ENCODE measurements at regions not wholly inside any gene's neighbourhood (a gene's known extent, or its start where the extent isn't known, plus 50 kb on each side); places are given as distances from the start of the nearest gene placed in this dataset.
"Not testable (repeated sequence)": the region's sequence is repeated elsewhere in the genome, so short reads cannot be mapped to it uniquely, and the experiment has no call there.

- DNase-seq (ENCODE audit: low read depth) = no peak
Observed at GRCh38 chr6:14597090-14597489, 479.5 kb downstream of the CD83 start.

GRCh38 chr6:14598017-14598864, 480.7 kb downstream of the CD83 start:
- DNase-seq (ENCODE audit: low read depth) = no peak

DNA sequence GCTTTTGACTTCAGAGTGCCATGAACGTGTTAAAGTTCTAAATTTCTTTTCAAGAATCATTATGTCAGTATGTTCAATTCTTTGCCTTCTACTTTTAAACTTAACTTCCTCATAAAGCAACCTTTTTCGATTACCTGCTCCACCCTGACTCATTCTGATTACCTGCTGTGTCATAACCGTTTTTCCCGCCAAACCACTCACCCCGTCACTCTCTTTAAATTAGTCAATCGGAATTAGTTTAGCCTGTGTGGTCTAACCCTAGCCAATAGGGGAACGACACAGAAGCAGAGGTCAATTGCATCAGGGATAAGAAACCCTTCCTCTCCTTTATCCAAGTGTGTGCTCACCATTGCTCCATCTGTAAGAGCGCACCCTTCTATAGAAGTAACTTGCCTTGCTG, 482.7 kb downstream of the CD83 start:
- not testable (repeated sequence) for DNase-seq (ENCODE audit: low read depth)

DNA sequence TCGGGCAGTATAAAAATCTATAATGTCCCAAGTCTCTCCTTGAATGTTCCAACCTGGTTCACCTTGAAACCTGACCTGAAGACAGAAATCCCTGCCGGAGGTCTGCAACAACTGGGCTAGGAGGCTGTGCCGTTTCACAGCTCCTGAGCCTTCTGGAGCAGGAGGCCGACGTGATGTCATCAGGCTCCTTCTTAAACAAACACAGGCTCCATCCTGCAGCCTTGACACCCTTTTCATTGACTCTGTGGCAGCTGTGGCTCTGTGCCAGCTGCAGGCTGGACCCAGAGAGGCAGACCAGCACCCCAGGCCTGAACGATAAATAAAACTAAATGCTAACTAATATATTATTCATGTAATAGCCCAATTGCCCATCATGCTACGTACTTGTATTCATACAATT, 483.9 kb downstream of the CD83 start:
- DNase-seq (ENCODE audit: low read depth) = no peak

DNA sequence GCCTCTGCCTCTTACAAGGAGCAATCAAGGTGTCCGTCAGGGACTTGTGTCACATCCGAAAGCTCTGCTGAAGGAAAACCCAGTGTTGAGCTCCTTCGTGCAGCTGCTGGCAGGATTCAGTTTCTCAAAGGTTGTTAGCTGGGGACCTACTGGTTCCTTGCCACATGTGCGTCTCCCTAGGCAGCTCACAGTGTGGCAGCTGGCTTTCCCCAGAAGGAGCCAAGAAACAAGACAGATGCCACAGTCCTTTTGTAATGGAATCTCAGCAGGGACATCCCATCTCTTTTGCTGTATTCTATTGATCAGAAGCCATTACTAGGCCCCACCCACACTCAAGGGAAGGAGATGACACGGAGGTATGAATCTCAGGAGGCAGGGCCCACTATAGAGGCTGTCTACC, 488.8 kb downstream of the CD83 start:
- DNase-seq (ENCODE audit: low read depth) = no peak

- no peak for DNase-seq (ENCODE audit: low read depth)
Observed at GRCh38 chr6:14610141-14610540, 492.6 kb downstream of the CD83 start.

GRCh38 chr6:14612016-14612980, 494.7 kb downstream of the CD83 start:
- peak; percentile 65 for DNase-seq (ENCODE audit: low read depth)

- DNase-seq (ENCODE audit: low read depth) = no peak
Observed at GRCh38 chr6:14614631-14615030, 497.1 kb downstream of the CD83 start.

GRCh38 chr6:14616656-14617055, 499.1 kb downstream of the CD83 start:
- DNase-seq (ENCODE audit: low read depth) = no peak

GRCh38 chr6:14618759-14619418, 501.3 kb downstream of the CD83 start:
- no peak for DNase-seq (ENCODE audit: low read depth)

GRCh38 chr6:14619419-14619781, 501.8 kb downstream of the CD83 start:
- no peak for DNase-seq (ENCODE audit: low read depth)

GRCh38 chr6:14620522-14620921, 502.9 kb downstream of the CD83 start:
- DNase-seq (ENCODE audit: low read depth) = no peak

DNA sequence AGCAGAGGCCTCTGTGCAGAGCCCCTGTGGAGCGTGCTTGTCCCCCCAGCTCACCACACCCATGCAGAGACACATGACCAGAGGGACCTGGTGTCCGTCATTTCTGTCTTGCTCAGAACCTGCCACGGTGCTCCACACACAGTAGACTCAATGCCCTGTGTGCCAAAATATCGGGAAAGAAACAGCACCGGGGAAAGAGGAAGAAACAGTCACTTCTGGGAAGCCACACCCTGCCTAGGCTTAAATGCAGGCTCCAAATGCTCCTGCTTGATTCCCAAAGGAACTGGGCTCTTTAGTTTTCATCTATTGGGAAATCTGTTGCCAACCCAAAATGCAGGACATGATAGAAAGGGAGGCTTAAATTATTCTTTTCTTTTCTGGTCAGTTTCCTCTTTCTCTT, 503.9 kb downstream of the CD83 start:
- no peak for DNase-seq (ENCODE audit: low read depth)

DNA sequence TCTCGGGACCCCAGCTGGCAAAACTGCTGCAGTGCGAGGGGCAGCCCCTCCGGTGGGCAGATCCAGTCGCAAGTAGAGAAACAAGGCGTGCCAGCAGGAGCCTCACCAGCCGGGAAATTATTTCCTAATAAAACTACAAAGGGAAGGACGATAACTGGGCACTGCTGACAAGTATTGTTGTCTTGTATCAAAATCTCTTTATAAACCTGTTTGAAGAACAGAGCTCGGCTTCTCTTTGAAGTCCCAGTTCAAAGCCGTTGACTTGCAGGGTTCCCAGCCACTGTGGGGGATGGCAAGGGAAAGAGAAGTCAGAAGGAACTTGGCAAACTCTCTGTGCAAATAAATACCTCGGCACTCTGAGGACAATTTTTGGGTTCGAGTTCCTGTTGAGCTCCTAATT, 504.5 kb downstream of the CD83 start:
- DNase-seq (ENCODE audit: low read depth) = no peak

DNA sequence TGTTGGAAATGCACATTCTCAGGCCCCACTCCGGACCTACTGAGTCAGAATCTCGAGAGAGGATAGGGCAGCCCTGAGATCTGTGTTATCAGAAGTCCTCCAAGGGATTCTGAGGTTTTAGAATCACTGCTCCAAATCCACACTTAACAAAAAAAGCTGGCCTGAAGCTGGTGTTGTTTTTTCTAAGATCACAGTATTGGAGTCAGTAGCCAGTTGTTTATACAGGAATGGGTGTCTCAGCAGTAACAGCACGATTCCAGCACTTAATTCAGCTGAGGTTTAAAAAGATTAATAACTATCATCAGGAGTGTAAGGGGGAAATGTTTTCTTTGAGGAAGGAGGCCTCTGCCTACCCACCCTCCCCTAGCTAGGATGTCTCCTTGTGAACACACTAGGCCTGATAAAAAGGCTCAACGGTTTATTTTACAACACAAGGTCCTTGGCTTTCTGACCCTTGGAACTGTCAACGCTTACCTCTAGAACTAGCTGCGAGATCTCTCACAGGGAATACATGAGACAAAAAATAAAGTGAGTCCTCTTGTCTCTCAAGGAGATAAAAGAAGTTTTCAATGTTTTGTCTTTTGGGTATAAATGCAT, 505.4 kb downstream of the CD83 start:
- DNase-seq (ENCODE audit: low read depth) = no peak

DNA sequence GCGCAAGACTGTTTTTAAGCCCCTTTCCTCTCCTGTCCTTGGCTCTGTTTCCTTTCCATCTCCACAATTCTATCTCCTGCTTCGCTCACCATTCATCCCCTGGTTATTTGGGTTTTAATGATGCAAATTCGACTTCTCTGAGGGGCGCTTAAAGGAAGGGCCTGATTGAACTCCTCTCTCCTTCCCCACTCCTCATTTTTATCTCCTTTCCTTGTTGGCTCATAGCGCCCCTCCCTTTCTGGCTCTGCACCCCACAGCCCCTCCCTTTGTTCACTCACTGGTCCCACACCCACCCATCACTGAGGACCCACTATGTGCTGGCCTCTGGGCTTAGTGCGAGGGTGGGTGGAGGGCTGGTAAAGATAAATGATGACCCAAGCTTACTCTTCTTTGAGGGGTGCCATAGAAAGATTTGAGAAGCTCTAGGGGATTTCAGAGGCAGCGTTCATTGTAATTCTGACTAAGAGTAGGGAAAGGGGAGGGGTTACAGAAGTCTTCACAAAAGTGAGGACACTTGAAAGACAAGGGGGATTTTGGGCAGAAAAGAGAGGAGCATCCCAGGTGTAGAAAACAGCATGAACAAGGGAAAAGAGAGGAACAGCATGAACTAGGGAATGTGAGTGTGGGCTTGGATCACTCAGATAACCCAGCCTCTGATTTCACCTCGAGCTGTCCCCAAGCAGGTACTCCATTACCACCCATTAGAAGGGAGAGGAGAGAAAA, 507.8 kb downstream of the CD83 start:
- DNase-seq (ENCODE audit: low read depth) = no peak

DNA sequence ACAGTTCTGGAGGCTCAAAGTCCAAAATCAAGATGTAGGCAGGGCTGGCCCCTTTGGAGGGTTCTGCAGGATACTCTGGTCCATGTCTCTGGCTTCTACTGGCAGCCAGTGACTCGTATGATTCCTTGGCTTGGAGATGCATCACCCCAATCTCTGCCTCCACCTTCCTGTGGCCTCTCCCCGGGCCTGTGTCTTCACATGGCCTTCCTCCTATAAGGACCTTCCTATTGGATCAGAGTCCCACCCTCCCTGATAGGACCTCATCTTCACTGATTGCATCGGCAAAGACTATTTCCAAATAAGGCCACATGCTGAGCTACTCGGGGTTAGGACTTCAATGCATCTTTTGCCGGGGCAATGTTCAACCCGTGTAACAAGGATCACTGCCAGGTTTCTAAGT, 509.0 kb downstream of the CD83 start:
- DNase-seq (ENCODE audit: low read depth) = no peak

- DNase-seq (ENCODE audit: low read depth) = no peak
Observed at GRCh38 chr6:14630016-14630415, 512.4 kb downstream of the CD83 start.

GRCh38 chr6:14633479-14633878, 515.9 kb downstream of the CD83 start:
- DNase-seq (ENCODE audit: low read depth) = no peak

DNA sequence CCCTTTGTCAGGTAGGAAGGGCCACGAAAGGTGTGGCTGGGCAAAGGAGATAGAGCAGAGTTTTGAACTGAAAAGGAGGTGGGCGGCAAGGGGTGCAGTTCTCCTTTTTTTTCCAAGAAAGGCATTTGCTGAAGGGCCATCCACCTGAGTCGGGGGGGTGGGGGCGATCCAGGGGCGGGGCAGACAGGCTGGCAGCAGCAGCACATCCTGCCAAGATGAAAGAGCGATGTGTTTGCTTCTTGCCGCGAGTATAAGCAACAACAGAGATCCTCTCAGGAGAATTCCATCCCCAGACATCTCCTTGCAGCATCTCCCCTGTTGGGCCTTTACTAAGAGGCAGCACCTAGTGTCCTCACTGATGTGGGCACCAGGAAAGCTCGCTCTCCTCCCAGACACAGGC, 516.5 kb downstream of the CD83 start:
- DNase-seq (ENCODE audit: low read depth) = no peak

DNA sequence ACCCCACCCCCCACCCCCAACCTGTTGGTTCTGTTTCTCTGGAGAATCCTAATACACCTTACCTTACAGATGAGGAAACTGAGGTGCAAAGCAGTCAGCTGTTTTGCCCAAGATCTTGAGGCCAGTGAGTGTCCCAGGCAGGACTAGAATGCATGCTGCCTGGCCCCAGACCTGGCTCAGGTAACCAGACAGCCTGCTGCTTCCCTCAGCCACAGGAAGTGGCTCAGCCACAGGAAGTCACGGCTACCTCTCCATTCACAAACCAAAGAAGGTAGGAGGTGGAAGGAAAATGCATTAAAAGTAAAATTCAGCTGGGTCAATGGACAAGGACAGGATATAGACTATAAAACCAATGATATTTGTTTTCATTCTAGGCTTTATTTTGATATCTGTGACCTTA, 517.6 kb downstream of the CD83 start:
- DNase-seq (ENCODE audit: low read depth) = no peak

Data from HS-5 (cell line).